Astrocyte (in vitro differentiated cells and primary cell): ENCODE measurements at regions not wholly inside any gene's neighbourhood (a gene's known extent, or its start where the extent isn't known, plus 50 kb on each side); places are given as distances from the start of the nearest gene placed in this dataset.

Experiments
- CTCF ChIP-seq: IDR thresholded peaks from 2 replicates; pipeline ENCODE4 v1.5.1; 2011; ENCODE audit warnings: low read depth, mild to moderate bottlenecking, inconsistent platforms, low read length, moderate library complexity; ENCODE audit not compliant: insufficient read depth
- EZH2 ChIP-seq: IDR thresholded peaks from 2 replicates; pipeline ENCODE4 v1.6.1; 2012; ENCODE audit warnings: mild to moderate bottlenecking, low read length, inconsistent platforms; ENCODE audit not compliant: insufficient read depth

DNA sequence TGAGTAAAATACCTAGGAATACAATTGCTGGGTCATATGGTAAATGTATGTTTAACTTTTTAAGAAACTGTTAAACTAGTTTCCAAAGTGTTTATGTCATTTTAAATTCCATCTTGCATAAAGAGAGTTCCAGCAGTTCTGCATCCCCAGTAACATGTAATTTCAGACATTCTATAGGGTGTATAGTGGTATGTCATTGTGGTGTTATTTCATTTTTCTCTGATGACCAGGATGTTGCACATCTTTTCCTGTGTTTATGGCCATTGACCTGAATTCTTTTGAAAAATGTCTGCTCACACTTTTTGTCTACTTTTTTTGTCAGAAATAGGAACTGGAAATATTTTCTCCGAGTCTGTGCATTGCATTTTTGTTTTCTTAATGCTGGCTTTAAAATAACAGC lies 128.9 kb downstream of the TMEM200A start:
- no peak for TF ChIP-seq CTCF
- TF ChIP-seq EZH2: no peak
